Endothelial cell of umbilical vein (primary cell): ENCODE measurements at regions not wholly inside any gene's neighbourhood (a gene's known extent, or its start where the extent isn't known, plus 50 kb on each side); places are given as distances from the start of the nearest gene placed in this dataset.

ENCODE experiments used
- BruUV-seq: library from RNA; stranded (reverse); fragments of 400-500 nt; replicated peaks from 2 replicates; lab custom pipeline; 2021; lab: Mats Ljungman, UMichigan
- CTCF ChIA-PET: fragments of 300-600, 350-600 bp; sonication (Branson Sonifier 250); formaldehyde crosslinking; loops from one replicate; lab custom pipeline; 2021; ENCODE audit warnings: antibody characterized with exemption, inconsistent platforms; lab: Charles Lee
- POLR2A ChIA-PET: fragments of 300-600, 350-600 bp; sonication (Branson Sonifier 250); formaldehyde crosslinking; loops from one replicate; lab custom pipeline; 2021; ENCODE audit warnings: antibody characterized with exemption, inconsistent platforms; lab: Charles Lee
- DNase-seq: peaks from one replicate; pipeline ENCODE4 v3.0.0-alpha.2; 2011; ENCODE audit warnings: low read depth, low spot score
- FAIRE-seq: peaks from 2 replicates; lab custom pipeline; 2011; peaks lifted over from hg19 to GRCh38; lab: Jason Lieb, UNC
- H2AFZ ChIP-seq: 2 replicates; pipeline ENCODE4 v1.6.0; 2012; ENCODE audit warnings: low read depth, low read length, control low read depth, inconsistent platforms
- H3K27ac ChIP-seq: 2 replicates; pipeline ENCODE4 v1.5.1; 2011; ENCODE audit warnings: low read depth, mild to moderate bottlenecking, control low read depth, low read length, moderate library complexity; ENCODE audit not compliant: insufficient read depth
- H3K27me3 ChIP-seq, 2 experiments: 2 replicates each; pipeline versions ENCODE4 v1.6.0 to v1.6.1; 2011; ENCODE audit warnings: low read length in 2 of 2, mixed read lengths in 1 of 2; ENCODE audit not compliant: control insufficient read depth in 2 of 2, insufficient read depth in 2 of 2
- H3K36me3 ChIP-seq, 2 experiments: 2 replicates in 1 of 2; 3 replicates in 1 of 2; pipeline ENCODE4 v1.5.1; 2011; ENCODE audit warnings: low read length in 2 of 2, mild to moderate bottlenecking in 1 of 2, moderate library complexity in 1 of 2; ENCODE audit not compliant: control insufficient read depth in 2 of 2, insufficient read depth in 2 of 2; ENCODE audit errors: extremely low read depth in 1 of 2
- H3K4me1 ChIP-seq: 3 replicates; pipeline ENCODE4 v1.5.1; 2011; ENCODE audit warnings: mild to moderate bottlenecking, low read length; ENCODE audit not compliant: control insufficient read depth, insufficient read depth; ENCODE audit errors: extremely low read depth
- H3K4me2 ChIP-seq: 2 replicates; pipeline ENCODE4 v1.6.1; 2011; ENCODE audit warnings: low read length, control low read depth, mixed read lengths; ENCODE audit not compliant: insufficient read depth
- H3K4me3 ChIP-seq, 3 experiments: fragments of 200-600 bp in 1 of 3; sonication (generic), shearing (Covaris generic) in 1 of 3; replicated peaks in 1 of 3; 2 replicates each; pipeline ENCODE4 v1.5.1; 2011 to 2016; ENCODE audit warnings: control low read depth in 3 of 3, low read length in 3 of 3, mild to moderate bottlenecking in 2 of 3, inconsistent platforms in 1 of 3, low read depth in 1 of 3, moderate library complexity in 1 of 3; ENCODE audit not compliant: insufficient read depth in 1 of 3
- H3K79me2 ChIP-seq: 2 replicates; pipeline ENCODE4 v1.6.0; 2012; ENCODE audit warnings: low read length, inconsistent platforms; ENCODE audit not compliant: control insufficient read depth, insufficient read depth
- H3K9ac ChIP-seq: replicated peaks from 2 replicates; pipeline ENCODE3; 2011; ENCODE audit warnings: low read length, control low read depth; ENCODE audit not compliant: insufficient read depth; ENCODE audit errors: extremely low read depth
- H3K9me1 ChIP-seq: replicated peaks from 3 replicates; pipeline ENCODE4 v1.6.0; 2011; ENCODE audit warnings: mild to moderate bottlenecking, low read length; ENCODE audit not compliant: control insufficient read depth, insufficient read depth; ENCODE audit errors: extremely low read depth
- H3K9me3 ChIP-seq: replicated peaks from 2 replicates; pipeline ENCODE4 v1.5.1; 2012; ENCODE audit warnings: low read length, inconsistent platforms; ENCODE audit not compliant: control insufficient read depth, insufficient read depth
- H4K20me1 ChIP-seq: replicated peaks from 2 replicates; pipeline ENCODE3; 2011; ENCODE audit warnings: mild to moderate bottlenecking, low read length; ENCODE audit not compliant: control insufficient read depth, insufficient read depth; ENCODE audit errors: extremely low read depth
- EZH2 ChIP-seq: IDR thresholded peaks from 2 replicates; pipeline ENCODE4 v1.6.1; 2012; ENCODE audit warnings: borderline replicate concordance, low read depth, mild to moderate bottlenecking, moderate library complexity, low read length, inconsistent platforms; ENCODE audit not compliant: severe bottlenecking
- FOS ChIP-seq: IDR thresholded peaks from 2 replicates; pipeline ENCODE4 v1.6.1; 2011; ENCODE audit warnings: mild to moderate bottlenecking, low read length, moderate library complexity, borderline replicate concordance; ENCODE audit not compliant: insufficient read depth
- GATA2 ChIP-seq: IDR thresholded peaks from 2 replicates; pipeline ENCODE4 v1.7.0; 2011; ENCODE audit warnings: low read depth, mild to moderate bottlenecking, moderate library complexity, mixed read lengths, low read length; ENCODE audit not compliant: insufficient read length, insufficient read depth
- JUN ChIP-seq: IDR thresholded peaks from 2 replicates; pipeline ENCODE4 v1.6.1; 2011; ENCODE audit warnings: borderline replicate concordance, low read depth; ENCODE audit not compliant: insufficient read length, insufficient read depth
- MYC ChIP-seq: IDR thresholded peaks from one replicate; pipeline ENCODE4 v1.6.1; 2011; ENCODE audit warnings: mild to moderate bottlenecking, low read depth, low read length
- POLR2A ChIP-seq: IDR thresholded peaks from 2 replicates; pipeline ENCODE4 v1.6.1; 2012; ENCODE audit warnings: low read depth, mild to moderate bottlenecking, control low read depth, low read length
- POLR2AphosphoS5 ChIP-seq: IDR thresholded peaks from 2 replicates; pipeline ENCODE4 v1.6.1; 2012; ENCODE audit warnings: low read depth, mild to moderate bottlenecking, control low read depth, low read length, moderate library complexity; ENCODE audit not compliant: insufficient read depth
- dilution Hi-C: fragments of 300-500 bp; cut with MboI; formaldehyde crosslinking; loops from one replicate; pipeline ENCODE4 v1.15.0; 2019; ENCODE audit warnings: low sequenced_read_pairs; ENCODE audit not compliant: extremely low pct_ligation_motif_present
- intact Hi-C: fragments of 100-400 bp; cut with micrococcal nuclease; formaldehyde crosslinking; loops from one replicate; pipeline ENCODE4 v1.10.0; 2022
- TF ChIP-seq, protein P1 (sequence below): IDR thresholded peaks from 2 replicates; pipeline ENCODE4 v1.6.1; 2011; ENCODE audit not compliant: insufficient read depth, insufficient read length
- TF ChIP-seq, protein P2 (sequence below), 2 donors: IDR thresholded peaks; 1 replicate in 1 of 2; 2 replicates in 1 of 2; pipeline ENCODE4 v1.5.1; 2011; ENCODE audit warnings: low read length in 2 of 2, mild to moderate bottlenecking in 2 of 2, moderate library complexity in 2 of 2, control low read depth in 1 of 2, inconsistent platforms in 1 of 2, low read depth in 1 of 2; ENCODE audit not compliant: insufficient read depth in 1 of 2; ENCODE audit errors: extremely low read depth in 1 of 2

DNA sequence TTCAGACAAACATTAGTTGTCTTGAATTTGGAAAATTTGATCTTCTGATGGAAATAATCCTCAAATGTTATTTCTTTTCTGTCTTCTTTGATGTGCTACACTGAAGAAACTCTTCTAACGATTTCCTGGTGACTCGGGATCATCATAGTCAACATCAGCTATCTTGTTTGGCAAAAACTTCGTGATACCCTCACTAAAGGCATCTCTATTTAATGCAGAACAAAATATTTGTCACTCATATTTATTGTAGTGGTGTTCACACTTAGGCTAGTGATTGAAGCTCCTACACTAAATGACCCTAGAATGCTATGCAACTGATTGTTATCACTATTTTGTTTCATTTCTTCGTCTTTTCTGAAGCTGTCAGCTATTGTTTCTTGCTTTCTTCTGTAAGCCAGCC, 334.7 kb upstream of the ZEB2 start:
- no peaks in the 10 kb centered on the region for H3K9me1 ChIP-seq
- ChIA-PET CTCF (interaction anchor here (1.2 kb wide), 1 partner anchor 13 kb away, joined by 3 read pairs; no protein-coding TSS in a partner anchor), POLR2A (no interaction called here)
- H4K20me1 ChIP-seq = no peaks in the 10 kb centered on the region
- FAIRE-seq (no peak), DNase-seq (no peak)
- H3K36me3 ChIP-seq = no peaks in the 10 kb centered on the region
- H3K4me3 ChIP-seq = no peak overlapping the region
- no peak overlapping the region for H3K27ac ChIP-seq
- H3K4me2 ChIP-seq = no peak overlapping the region
- no peaks in the 10 kb centered on the region for H3K79me2 ChIP-seq
- dilution Hi-C loops (no loop called here), intact Hi-C loops (no loop called here)
- H3K4me1 ChIP-seq = no peaks in the 10 kb centered on the region
- H3K9me3 ChIP-seq = no peaks in the 10 kb centered on the region
- no TSS peak for BruUV-seq
- H3K9ac ChIP-seq = no peak overlapping the region
- H3K27me3 ChIP-seq = no peaks in the 10 kb centered on the region
- no peak overlapping the region for H2AFZ ChIP-seq
- TF ChIP-seq, protein P1, sequence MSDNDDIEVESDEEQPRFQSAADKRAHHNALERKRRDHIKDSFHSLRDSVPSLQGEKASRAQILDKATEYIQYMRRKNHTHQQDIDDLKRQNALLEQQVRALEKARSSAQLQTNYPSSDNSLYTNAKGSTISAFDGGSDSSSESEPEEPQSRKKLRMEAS = no peak
- TF ChIP-seq EZH2 (no peak), POLR2AphosphoS5 (no peak), MYC (no peak), JUN (no peak), GATA2 (no peak), FOS (no peak), POLR2A (no peak)
- TF ChIP-seq, protein P2, sequence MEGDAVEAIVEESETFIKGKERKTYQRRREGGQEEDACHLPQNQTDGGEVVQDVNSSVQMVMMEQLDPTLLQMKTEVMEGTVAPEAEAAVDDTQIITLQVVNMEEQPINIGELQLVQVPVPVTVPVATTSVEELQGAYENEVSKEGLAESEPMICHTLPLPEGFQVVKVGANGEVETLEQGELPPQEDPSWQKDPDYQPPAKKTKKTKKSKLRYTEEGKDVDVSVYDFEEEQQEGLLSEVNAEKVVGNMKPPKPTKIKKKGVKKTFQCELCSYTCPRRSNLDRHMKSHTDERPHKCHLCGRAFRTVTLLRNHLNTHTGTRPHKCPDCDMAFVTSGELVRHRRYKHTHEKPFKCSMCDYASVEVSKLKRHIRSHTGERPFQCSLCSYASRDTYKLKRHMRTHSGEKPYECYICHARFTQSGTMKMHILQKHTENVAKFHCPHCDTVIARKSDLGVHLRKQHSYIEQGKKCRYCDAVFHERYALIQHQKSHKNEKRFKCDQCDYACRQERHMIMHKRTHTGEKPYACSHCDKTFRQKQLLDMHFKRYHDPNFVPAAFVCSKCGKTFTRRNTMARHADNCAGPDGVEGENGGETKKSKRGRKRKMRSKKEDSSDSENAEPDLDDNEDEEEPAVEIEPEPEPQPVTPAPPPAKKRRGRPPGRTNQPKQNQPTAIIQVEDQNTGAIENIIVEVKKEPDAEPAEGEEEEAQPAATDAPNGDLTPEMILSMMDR (IDR thresholded peaks at IDR 0.05; ENCODE audit: extremely low read depth in 1 of 2, insufficient read depth in 1 of 2, low read depth in 1 of 2, low read length in 2 of 2) = no peak
